Stomach smooth muscle (tissue), 2 donors: ENCODE measurements at regions not wholly inside any gene's neighbourhood (a gene's known extent, or its start where the extent isn't known, plus 50 kb on each side); places are given as distances from the start of the nearest gene placed in this dataset.
"Not testable (repeated sequence)": the region's sequence is repeated elsewhere in the genome, so short reads cannot be mapped to it uniquely, and the experiment has no call there.

Experiments used
- H3K27ac ChIP-seq: one replicate; pipeline ENCODE4 v1.7.0; 2013; ENCODE audit warnings: mild to moderate bottlenecking, low read length, inconsistent platforms
- H3K27me3 ChIP-seq, 2 donors: one replicate each; pipeline ENCODE4 v1.7.0; 2013; ENCODE audit warnings: low read length in 2 of 2; ENCODE audit not compliant: insufficient read depth in 2 of 2, control insufficient read depth in 1 of 2
- H3K36me3 ChIP-seq, 2 donors: one replicate each; pipeline ENCODE4 v1.7.0; 2013; ENCODE audit warnings: low read length in 2 of 2; ENCODE audit not compliant: control insufficient read depth in 2 of 2, insufficient read depth in 2 of 2
- H3K4me1 ChIP-seq: one replicate; pipeline ENCODE4 v1.7.0; 2013; ENCODE audit warnings: low read length; ENCODE audit not compliant: control insufficient read depth, insufficient read depth
- H3K4me3 ChIP-seq, 2 donors: one replicate each; pipeline ENCODE4 v1.7.0; 2013; ENCODE audit warnings: low read length in 2 of 2
- H3K9ac ChIP-seq, 2 donors: one replicate each; pipeline ENCODE4 v1.7.0; 2013; ENCODE audit warnings: low read length in 2 of 2, mild to moderate bottlenecking in 1 of 2
- H3K9me3 ChIP-seq, 2 donors: one replicate each; pipeline ENCODE4 v1.7.0; 2013; ENCODE audit warnings: low read length in 2 of 2; ENCODE audit not compliant: control insufficient read depth in 2 of 2
- donor health status: healthy.
- donor health status: Pancreatic carcinoma.

DNA sequence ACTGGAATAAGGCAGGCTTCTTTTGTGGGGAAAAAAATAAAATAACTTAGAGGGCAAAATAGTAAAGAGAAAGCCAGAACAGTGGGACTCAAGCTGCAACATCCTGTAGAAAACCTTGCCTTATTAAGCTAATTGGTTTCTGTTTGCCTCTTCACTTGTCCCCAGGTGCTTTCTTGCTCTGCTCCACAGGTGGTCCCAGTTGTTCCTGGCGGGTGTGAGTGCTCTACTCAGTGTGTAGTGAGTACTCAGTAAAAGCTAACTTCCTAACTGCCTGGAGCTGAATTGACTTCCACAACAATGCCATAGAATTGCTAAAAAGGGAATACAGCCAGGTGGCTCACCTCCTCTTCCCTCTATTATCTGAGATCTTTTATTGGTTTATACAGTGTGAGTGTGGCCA, 930.2 kb downstream of the C4orf33 start:
- no peaks in the 10 kb centered on the region for H3K4me1 ChIP-seq
- H3K4me3 ChIP-seq, result no peak overlapping the region
- no peaks in the 10 kb centered on the region for H3K9me3 ChIP-seq
- H3K36me3 ChIP-seq, result no peaks in the 10 kb centered on the region
- H3K27me3 ChIP-seq, result no peaks in the 10 kb centered on the region
- H3K9ac ChIP-seq, result no peak overlapping the region
- no peak overlapping the region for H3K27ac ChIP-seq

DNA sequence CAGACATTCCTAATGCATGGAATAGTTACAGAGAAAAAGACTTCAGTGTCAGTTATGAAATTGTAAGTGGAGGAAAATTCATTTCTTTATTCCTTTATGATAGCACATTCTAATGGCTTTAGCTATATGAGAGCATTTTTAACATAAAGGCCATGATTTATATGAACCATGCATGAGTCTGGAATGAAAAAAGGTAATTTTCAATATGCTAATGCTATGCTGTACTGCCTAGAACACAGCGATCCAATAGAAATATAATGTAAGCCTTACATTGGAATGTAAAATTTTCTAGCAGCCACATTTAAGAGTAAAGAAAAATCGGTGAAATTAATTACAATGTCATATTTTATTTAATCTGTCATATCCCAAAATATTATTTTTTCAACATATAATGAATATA, 932.0 kb downstream of the C4orf33 start:
- H3K4me1 ChIP-seq, result no peaks in the 10 kb centered on the region
- no peak overlapping the region for H3K9ac ChIP-seq
- no peaks in the 10 kb centered on the region for H3K36me3 ChIP-seq
- H3K9me3 ChIP-seq, result no peaks in the 10 kb centered on the region
- no peak overlapping the region for H3K27ac ChIP-seq
- H3K27me3 ChIP-seq, result no peaks in the 10 kb centered on the region
- H3K4me3 ChIP-seq, result no peak overlapping the region

DNA sequence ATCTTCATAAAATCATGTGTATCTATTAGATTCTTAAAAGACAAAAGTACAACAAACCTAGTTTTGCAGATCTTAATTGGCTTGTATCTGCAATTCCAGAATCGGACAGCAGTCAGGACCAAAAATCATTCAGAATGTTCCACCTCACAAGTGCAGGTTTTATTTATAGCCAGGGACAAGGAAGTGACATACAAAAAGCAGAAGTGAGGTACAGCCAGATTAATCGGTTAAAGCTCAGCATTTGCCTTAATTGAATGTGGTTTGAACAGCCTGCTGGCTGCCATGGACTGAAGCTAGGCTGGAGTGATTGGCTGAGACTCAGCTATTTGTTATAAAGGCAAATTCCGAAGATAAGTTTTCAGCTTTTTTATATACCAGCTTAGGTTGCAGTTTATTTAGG, 932.6 kb downstream of the C4orf33 start:
- Histone ChIP-seq H3K9me3 (no peaks in the 10 kb centered on the region), H3K9ac (no peak overlapping the region), H3K27ac (no peak overlapping the region), H3K36me3 (no peaks in the 10 kb centered on the region), H3K4me3 (no peak overlapping the region), H3K4me1 (no peaks in the 10 kb centered on the region), H3K27me3 (no peaks in the 10 kb centered on the region)

DNA sequence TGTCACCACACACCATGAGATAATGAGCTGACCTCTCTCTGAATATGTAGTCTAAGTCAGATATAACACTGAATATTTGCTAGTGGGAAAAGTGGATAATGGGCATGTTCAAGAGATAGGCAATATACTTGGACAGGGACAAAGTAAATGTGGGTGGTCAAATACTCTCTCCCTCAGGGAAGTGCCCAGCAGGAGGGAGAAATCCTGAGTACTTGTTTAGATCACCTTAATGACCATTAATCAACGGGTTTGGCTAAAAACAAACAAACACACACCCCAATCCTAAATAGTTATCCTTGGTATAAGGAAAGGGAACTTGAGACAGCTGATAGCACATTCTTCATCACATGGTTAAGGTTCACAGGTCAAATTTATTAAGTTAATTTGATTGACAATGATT, 933.5 kb downstream of the C4orf33 start:
- no peak overlapping the region for H3K4me3 ChIP-seq
- H3K9me3 ChIP-seq, result no peaks in the 10 kb centered on the region
- H3K36me3 ChIP-seq, result no peaks in the 10 kb centered on the region
- no peaks in the 10 kb centered on the region for H3K27me3 ChIP-seq
- no peaks in the 10 kb centered on the region for H3K4me1 ChIP-seq
- no peak overlapping the region for H3K9ac ChIP-seq
- no peak overlapping the region for H3K27ac ChIP-seq

DNA sequence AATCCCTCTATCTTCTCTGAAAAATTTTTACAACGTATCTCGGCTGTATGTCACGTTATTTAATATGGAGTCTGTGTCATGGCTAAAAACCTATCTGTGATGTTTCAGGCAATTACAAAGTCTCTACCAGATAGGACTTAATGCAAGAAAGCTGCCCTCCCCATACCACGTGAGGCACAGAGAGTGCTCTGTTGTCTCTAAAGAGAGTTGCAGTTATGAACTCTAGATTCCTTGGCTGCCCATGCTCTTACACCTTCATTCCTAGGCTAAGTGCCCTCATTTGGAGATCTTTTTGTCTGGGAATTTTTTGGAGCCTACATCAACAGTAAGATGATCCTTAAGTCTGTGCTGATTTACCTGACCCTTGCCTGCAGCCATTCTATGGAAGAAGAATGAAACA, 935.9 kb downstream of the C4orf33 start:
- no peaks in the 10 kb centered on the region for H3K27me3 ChIP-seq
- H3K9me3 ChIP-seq, result no peaks in the 10 kb centered on the region
- no peaks in the 10 kb centered on the region for H3K36me3 ChIP-seq
- no peaks in the 10 kb centered on the region for H3K4me1 ChIP-seq
- H3K27ac ChIP-seq, result no peak overlapping the region
- no peak overlapping the region for H3K4me3 ChIP-seq
- H3K9ac ChIP-seq, result no peak overlapping the region

DNA sequence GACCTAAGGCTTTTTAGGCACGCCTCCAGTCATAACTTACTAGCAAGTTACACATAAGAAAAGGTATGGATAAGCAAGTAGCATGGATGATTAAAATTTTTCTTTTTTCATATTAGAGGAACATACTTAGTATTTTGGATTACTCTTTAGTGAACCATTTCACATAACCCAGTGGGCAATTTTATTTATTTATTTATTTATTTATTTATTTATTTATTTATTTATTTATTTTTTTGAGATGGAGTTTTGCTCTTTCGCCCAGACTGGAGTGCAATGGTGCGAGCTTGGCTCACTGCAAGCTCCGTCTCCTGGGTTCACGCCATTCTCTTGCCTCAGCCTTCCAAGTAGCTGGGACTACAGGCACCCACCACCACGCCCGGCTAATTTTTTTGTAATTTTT, 937.7 kb downstream of the C4orf33 start:
- H3K4me1 ChIP-seq, H3K27ac ChIP-seq, H3K9me3 ChIP-seq, H3K27me3 ChIP-seq, H3K9ac ChIP-seq, H3K36me3 ChIP-seq, H3K4me3 ChIP-seq: not testable (repeated sequence)

DNA sequence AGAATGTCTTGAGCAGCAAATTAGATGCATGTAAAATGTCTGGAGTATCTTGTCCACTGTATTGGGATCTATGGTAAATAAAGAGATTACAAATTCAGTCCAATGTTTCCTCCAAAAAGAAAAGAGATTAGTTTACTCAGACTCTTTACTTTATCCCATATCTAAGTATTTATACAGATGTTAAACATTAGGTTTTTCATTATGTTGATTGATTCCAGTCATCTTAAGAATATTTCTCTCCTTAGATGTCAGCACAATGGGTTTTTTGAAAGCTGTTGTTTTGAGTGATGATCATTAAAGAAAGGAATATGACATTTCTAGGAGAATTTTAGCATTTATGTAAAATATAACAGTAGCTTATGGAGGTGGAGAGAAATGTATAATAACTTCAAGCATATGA, 938.9 kb downstream of the C4orf33 start:
- Histone ChIP-seq H3K9me3 (no peaks in the 10 kb centered on the region), H3K27me3 (no peaks in the 10 kb centered on the region), H3K36me3 (no peaks in the 10 kb centered on the region), H3K4me1 (no peaks in the 10 kb centered on the region), H3K9ac (no peak overlapping the region), H3K4me3 (no peak overlapping the region), H3K27ac (no peak overlapping the region)

DNA sequence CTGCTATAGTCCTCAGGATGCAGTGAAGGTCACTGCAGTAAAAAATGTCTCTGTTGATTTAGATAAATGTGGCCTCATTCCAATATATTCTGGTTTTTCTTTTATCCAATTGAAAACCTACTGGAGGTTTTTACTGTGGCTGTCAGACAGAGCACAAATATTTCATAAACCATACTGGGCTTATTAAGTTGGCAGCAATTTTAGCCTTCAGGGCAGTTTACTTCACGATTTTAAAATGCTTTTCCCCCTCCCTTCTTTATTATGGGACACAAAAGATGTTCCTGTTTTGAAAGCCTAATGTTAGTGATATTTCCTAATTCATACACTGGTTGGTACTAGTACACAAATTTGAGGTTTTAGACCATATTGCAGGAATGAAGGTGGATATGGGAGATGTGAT, 939.4 kb downstream of the C4orf33 start:
- no peaks in the 10 kb centered on the region for H3K36me3 ChIP-seq
- H3K27ac ChIP-seq, result no peak overlapping the region
- H3K9ac ChIP-seq, result no peak overlapping the region
- no peaks in the 10 kb centered on the region for H3K27me3 ChIP-seq
- no peaks in the 10 kb centered on the region for H3K9me3 ChIP-seq
- no peaks in the 10 kb centered on the region for H3K4me1 ChIP-seq
- H3K4me3 ChIP-seq, result no peak overlapping the region

DNA sequence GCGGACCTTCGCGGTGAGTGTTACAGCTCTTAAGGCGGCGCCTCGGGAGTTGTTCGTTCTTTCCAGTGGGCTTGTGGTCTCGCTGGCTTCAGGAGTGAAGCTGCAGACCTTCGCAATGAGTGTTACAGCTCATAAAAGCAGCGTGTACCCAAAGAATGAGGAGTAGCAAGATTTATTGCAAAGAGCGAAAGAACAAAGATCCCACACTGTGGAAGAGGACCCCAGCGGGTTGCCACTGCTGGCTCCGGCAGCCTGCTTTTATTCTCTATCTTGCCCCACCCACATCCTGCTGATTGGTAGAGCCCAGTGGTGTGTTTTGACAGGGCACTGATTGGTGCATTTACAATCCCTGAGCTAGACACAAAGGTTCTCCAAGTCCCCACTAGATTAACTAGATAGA, 941.9 kb downstream of the C4orf33 start:
- not testable (repeated sequence) for H3K36me3 ChIP-seq, H3K4me1 ChIP-seq, H3K9ac ChIP-seq, H3K27ac ChIP-seq, H3K9me3 ChIP-seq, H3K27me3 ChIP-seq, H3K4me3 ChIP-seq

DNA sequence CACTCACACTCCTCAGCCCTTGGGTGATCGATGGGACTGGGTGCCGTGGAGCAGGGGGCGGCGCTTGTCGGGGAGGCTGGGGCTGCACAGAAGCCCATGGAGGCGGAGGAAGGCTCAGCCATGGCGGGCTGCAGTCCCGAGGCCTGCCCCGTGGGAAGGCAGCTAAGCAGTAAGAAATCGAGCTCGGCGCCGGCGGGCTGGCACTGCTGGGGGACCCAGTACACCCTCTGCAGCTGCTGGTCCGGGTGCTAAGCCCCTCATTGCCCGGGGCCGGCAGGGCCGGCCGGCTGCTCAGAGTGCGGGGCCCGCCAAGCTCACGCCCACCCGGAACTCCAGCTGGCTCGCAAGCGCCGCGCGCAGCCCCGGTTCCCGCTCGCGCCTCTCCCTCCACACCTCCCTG, 942.6 kb downstream of the C4orf33 start:
- H3K36me3 ChIP-seq, H3K27me3 ChIP-seq, H3K4me1 ChIP-seq, H3K27ac ChIP-seq, H3K9me3 ChIP-seq, H3K4me3 ChIP-seq, H3K9ac ChIP-seq: not testable (repeated sequence)

DNA sequence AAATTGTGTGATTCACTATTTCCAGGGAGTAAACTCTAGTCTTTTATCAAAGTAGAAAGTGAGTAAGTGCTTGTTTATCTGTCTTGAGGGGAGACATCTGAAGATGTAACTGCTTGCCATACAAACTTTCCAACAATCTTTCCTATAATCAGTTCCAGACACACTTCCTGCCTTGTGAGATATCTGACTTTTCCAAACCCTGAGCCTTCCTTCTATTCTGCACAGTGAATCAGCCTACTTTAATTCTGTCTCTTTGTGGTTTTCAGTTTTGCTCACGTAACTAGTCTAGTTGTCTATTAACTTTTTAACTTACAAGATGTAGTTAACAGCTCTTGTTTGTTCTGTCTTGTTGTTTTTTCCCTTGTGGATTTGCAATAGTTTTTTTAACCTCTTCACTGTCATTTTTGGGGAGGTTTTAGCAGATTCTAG, 947.8 kb downstream of the C4orf33 start:
- no peak overlapping the region for H3K4me3 ChIP-seq
- no peaks in the 10 kb centered on the region for H3K36me3 ChIP-seq
- no peak overlapping the region for H3K27ac ChIP-seq
- H3K9ac ChIP-seq, result no peak overlapping the region
- no peaks in the 10 kb centered on the region for H3K27me3 ChIP-seq
- no peaks in the 10 kb centered on the region for H3K4me1 ChIP-seq
- H3K9me3 ChIP-seq, result no peaks in the 10 kb centered on the region
